Nephron (organoid): ENCODE measurements at regions not wholly inside any gene's neighbourhood (a gene's known extent, or its start where the extent isn't known, plus 50 kb on each side); places are given as distances from the start of the nearest gene placed in this dataset.

Source experiments
- H3K27ac Mint-ChIP-seq, 3 experiments: 2 replicates each; pipeline ENCODE4 v1.8.0; 2020; ENCODE audit warnings: mixed read lengths in 3 of 3, mild to moderate bottlenecking in 2 of 3, moderate library complexity in 1 of 3
- H3K27me3 Mint-ChIP-seq: 2 replicates; pipeline ENCODE4 v1.8.0; 2021; ENCODE audit warnings: low read depth, mild to moderate bottlenecking, moderate library complexity, mixed read lengths
- H3K36me3 Mint-ChIP-seq: 2 replicates; pipeline ENCODE4 v1.8.0; 2020; ENCODE audit warnings: low read depth, mixed read lengths
- H3K4me1 Mint-ChIP-seq: 2 replicates; pipeline ENCODE4 v1.8.0; 2020; ENCODE audit warnings: mixed read lengths
- H3K4me3 Mint-ChIP-seq, 3 experiments: 2 replicates each; pipeline ENCODE4 v1.8.0; 2020; ENCODE audit warnings: mild to moderate bottlenecking in 3 of 3, mixed read lengths in 3 of 3, moderate library complexity in 2 of 3
- H3K9me3 Mint-ChIP-seq: 2 replicates; pipeline ENCODE4 v1.8.0; 2020; ENCODE audit warnings: mixed read lengths
- CTCF ChIP-seq, 3 experiments: fragments of 200-600 bp; sonication (generic); IDR thresholded peaks; one replicate each; pipeline ENCODE4 v1.5.0; 2021; ENCODE audit warnings: antibody characterized with exemption in 3 of 3; ENCODE audit not compliant: unreplicated experiment in 3 of 3

GRCh38 chr5:24407466-24407865, 237.3 kb downstream of the CDH10 start:
- no peak for TF ChIP-seq CTCF (IDR thresholded peaks at IDR 0.05; ENCODE audit: unreplicated experiment in 3 of 3)
- H3K4me3 Mint-ChIP-seq, result no peak overlapping the region
- no peaks in the 10 kb centered on the region for H3K4me1 Mint-ChIP-seq
- H3K36me3 Mint-ChIP-seq, result no peaks in the 10 kb centered on the region
- no peaks in the 10 kb centered on the region for H3K9me3 Mint-ChIP-seq
- H3K27me3 Mint-ChIP-seq, result no peaks in the 10 kb centered on the region
- H3K27ac Mint-ChIP-seq, result no peak overlapping the region

- Mint-ChIP-seq H3K4me3 (no peak overlapping the region), H3K27ac (no peak overlapping the region), H3K36me3 (no peaks in the 10 kb centered on the region), H3K27me3 (no peaks in the 10 kb centered on the region), H3K4me1 (no peaks in the 10 kb centered on the region), H3K9me3 (no peaks in the 10 kb centered on the region)
- TF ChIP-seq CTCF (IDR thresholded peaks at IDR 0.05; ENCODE audit: unreplicated experiment in 3 of 3), result no peak
These were observed 216.4 kb downstream of the CDH10 start for GRCh38 chr5:24428345-24428744.

- Mint-ChIP-seq H3K27me3 (no peaks in the 10 kb centered on the region), H3K4me3 (no peak overlapping the region), H3K36me3 (no peaks in the 10 kb centered on the region), H3K4me1 (no peaks in the 10 kb centered on the region), H3K27ac (no peak overlapping the region), H3K9me3 (no peaks in the 10 kb centered on the region)
- no peak for TF ChIP-seq CTCF (IDR thresholded peaks at IDR 0.05; ENCODE audit: unreplicated experiment in 3 of 3)
These were observed 211.2 kb downstream of the CDH10 start for GRCh38 chr5:24433555-24433954.
